Stimulated activated CD8-positive, alpha-beta memory T cell treated with anti-CD3 and anti-CD28 coated beads, Interleukin-4, amount 100 ng/mL, for 48 hours (primary cell): ENCODE measurements at regions not wholly inside any gene's neighbourhood (a gene's known extent, or its start where the extent isn't known, plus 50 kb on each side); places are given as distances from the start of the nearest gene placed in this dataset.

Experiments used
- DNase-seq: peaks from one replicate; pipeline ENCODE4 v3.0.0-alpha.2; 2020

GRCh38 chr13:33373624-33374023 is 88.1 kb upstream of the STARD13 start:
- DNase-seq = no peak

GRCh38 chr13:33375421-33375820 is 89.9 kb upstream of the STARD13 start:
- no peak for DNase-seq

GRCh38 chr13:33376212-33376611 is 90.7 kb upstream of the STARD13 start:
- DNase-seq = no peak

- no peak for DNase-seq
Observed at GRCh38 chr13:33377411-33377810, 91.9 kb upstream of the STARD13 start.

- DNase-seq = no peak
Observed at GRCh38 chr13:33377825-33378224, 92.3 kb upstream of the STARD13 start.

- no peak for DNase-seq
Observed at GRCh38 chr13:33379608-33380007, 94.1 kb upstream of the STARD13 start.

- DNase-seq = no peak
Observed at GRCh38 chr13:33380487-33381079, 95.0 kb upstream of the STARD13 start.

GRCh38 chr13:33381180-33381579 is 95.6 kb upstream of the STARD13 start:
- DNase-seq = no peak

GRCh38 chr13:33381906-33382305 is 96.4 kb upstream of the STARD13 start:
- DNase-seq = no peak

GRCh38 chr13:33383724-33384577 is 98.4 kb upstream of the STARD13 start:
- no peak for DNase-seq

- DNase-seq = no peak
Observed at GRCh38 chr13:33388286-33388998, 102.9 kb upstream of the STARD13 start.

GRCh38 chr13:33392794-33393405 is 107.3 kb upstream of the STARD13 start:
- no peak for DNase-seq

- DNase-seq = no peak
Observed at GRCh38 chr13:33394294-33394932, 108.9 kb upstream of the STARD13 start.

- DNase-seq = no peak
Observed at GRCh38 chr13:33401238-33401637, 115.7 kb upstream of the STARD13 start.

- DNase-seq = no peak
Observed at GRCh38 chr13:33402975-33403374, 117.4 kb upstream of the STARD13 start.

GRCh38 chr13:33403807-33404362 is 118.3 kb upstream of the STARD13 start:
- no peak for DNase-seq

GRCh38 chr13:33405371-33405770 is 119.8 kb upstream of the STARD13 start:
- no peak for DNase-seq

GRCh38 chr13:33409673-33410510 is 124.3 kb upstream of the STARD13 start:
- DNase-seq = no peak

- DNase-seq = no peak
Observed at GRCh38 chr13:33410619-33411018, 125.1 kb upstream of the STARD13 start.

- DNase-seq = no peak
Observed at GRCh38 chr13:33411312-33411711, 125.8 kb upstream of the STARD13 start.

- no peak for DNase-seq
Observed at GRCh38 chr13:33415822-33416221, 130.3 kb upstream of the STARD13 start.
